GM12891 (cell line): ENCODE measurements at regions not wholly inside any gene's neighbourhood (a gene's known extent, or its start where the extent isn't known, plus 50 kb on each side); places are given as distances from the start of the nearest gene placed in this dataset.

Experiments used
- DNase-seq: peaks from one replicate; pipeline ENCODE4 v3.0.0; 2011; ENCODE audit warnings: low spot score; ENCODE audit not compliant: insufficient read length
- FAIRE-seq: peaks from 2 replicates; lab custom pipeline; 2011; peaks lifted over from hg19 to GRCh38; lab: Jason Lieb, UNC
- PAX5 ChIP-seq: IDR thresholded peaks from 2 replicates; pipeline ENCODE4 v1.6.1; 2011; ENCODE audit warnings: low read length, moderate library complexity, mild to moderate bottlenecking; ENCODE audit not compliant: insufficient read depth, severe bottlenecking
- POLR2A ChIP-seq: IDR thresholded peaks from 2 replicates; pipeline ENCODE4 v1.6.1; 2011; ENCODE audit warnings: low read depth, low read length, control low read depth
- POLR2AphosphoS5 ChIP-seq: IDR thresholded peaks from 2 replicates; pipeline ENCODE4 v1.6.1; 2011; ENCODE audit warnings: low read depth, low read length, control low read depth
- POU2F2 ChIP-seq: IDR thresholded peaks from 2 replicates; pipeline ENCODE4 v1.6.1; 2011; ENCODE audit warnings: low read depth, mild to moderate bottlenecking, control low read depth, low read length, moderate library complexity
- SPI1 ChIP-seq: IDR thresholded peaks from 2 replicates; pipeline ENCODE4 v1.6.1; 2011; ENCODE audit warnings: low read depth, low read length, control low read depth
- TAF1 ChIP-seq: IDR thresholded peaks from 2 replicates; pipeline ENCODE4 v1.6.1; 2011; ENCODE audit warnings: low read depth, low read length, control low read depth

DNA sequence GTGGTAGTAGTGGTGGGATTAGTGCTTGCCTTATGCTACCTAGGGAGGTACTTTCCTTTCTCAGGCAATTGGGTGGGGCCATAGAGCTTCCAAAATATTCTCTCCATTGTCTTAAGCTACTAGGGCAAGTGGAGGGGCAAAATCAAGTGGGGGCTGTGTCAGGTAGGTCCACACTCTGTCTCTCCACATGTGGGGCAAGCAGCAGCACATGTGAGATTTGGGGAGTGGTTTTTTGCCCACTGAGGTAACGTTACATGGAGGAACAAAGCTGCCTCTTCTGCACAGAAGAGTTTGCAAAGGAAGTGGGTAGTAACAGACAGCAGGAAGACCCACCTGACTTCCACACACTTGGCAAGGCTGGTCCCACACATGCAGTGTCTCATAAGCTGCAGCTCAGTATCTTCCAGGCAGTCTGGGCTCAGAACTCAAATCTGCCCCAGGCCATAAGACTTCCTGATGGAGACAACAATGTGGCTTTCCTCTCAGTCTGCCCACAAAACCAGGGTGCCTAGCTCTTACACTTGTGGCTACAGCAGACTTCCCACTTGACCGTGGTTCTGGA is 1581.5 kb upstream of the PCDH20 start:
- no peak for TF ChIP-seq POLR2AphosphoS5
- no peak for TF ChIP-seq TAF1
- TF ChIP-seq PAX5 = no peak
- TF ChIP-seq POU2F2 = no peak
- no peak for TF ChIP-seq SPI1
- DNase-seq (no peak), FAIRE-seq (no peak)

- FAIRE-seq = no peak
- DNase-seq = no peak
- TF ChIP-seq POLR2AphosphoS5 = no peak
- TF ChIP-seq POU2F2 = no peak
- no peak for TF ChIP-seq TAF1
- TF ChIP-seq POLR2A = no peak
- TF ChIP-seq PAX5 = no peak
- no peak for TF ChIP-seq SPI1
Measured at GRCh38 chr13:62973804-62974203, 1558.2 kb upstream of the PCDH20 start.

DNA sequence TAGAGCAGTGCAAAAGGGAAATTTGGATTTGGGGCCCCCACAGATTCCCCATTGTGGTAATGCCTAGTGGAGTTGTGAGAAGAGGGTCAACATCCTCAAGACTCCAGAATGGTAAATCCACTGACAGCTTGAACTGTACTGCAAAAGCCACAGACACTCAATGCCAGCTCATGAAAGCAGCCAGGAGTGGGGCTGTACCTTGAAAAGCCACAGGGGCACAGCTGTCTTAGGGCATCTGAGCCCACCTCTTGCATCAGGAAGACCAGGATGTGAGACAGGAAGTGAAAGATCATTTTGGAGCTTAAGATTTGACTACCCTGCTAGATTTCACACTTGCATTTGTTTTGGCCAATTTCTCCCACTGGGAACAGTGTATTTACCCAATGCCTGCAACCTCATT is 1548.9 kb upstream of the PCDH20 start:
- DNase-seq (no peak), FAIRE-seq (no peak)
- TF ChIP-seq POLR2AphosphoS5 (no peak), POU2F2 (no peak), POLR2A (no peak), PAX5 (no peak), TAF1 (no peak), SPI1 (no peak)

GRCh38 chr13:62960723-62961122 is 1545.1 kb upstream of the PCDH20 start:
- no peak for TF ChIP-seq PAX5
- no peak for TF ChIP-seq SPI1
- no peak for TF ChIP-seq POU2F2
- no peak for TF ChIP-seq POLR2A
- TF ChIP-seq POLR2AphosphoS5 = no peak
- TF ChIP-seq TAF1 = no peak
- DNase-seq (no peak), FAIRE-seq (no peak)

DNA sequence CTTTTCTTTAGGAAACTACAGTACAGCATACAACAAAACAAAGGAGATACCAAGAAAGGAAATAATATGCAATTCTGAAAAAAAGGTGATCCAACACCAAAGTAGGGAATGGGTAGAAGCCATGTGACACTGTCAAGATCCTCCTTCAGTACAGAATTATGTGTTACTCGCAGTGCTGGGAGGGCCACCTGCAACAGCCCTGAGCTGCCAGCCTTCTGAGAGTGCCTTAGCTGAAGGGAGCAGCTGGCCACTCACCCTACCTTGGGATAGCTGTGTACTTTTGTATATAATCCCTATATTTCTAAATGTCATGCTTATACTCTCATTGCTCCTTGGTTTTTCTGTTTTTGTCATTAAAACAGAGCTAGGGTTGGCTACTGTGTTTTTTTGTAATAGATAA is 1518.2 kb upstream of the PCDH20 start:
- DNase-seq (no peak), FAIRE-seq (no peak)
- TF ChIP-seq TAF1 = no peak
- TF ChIP-seq POU2F2 = no peak
- no peak for TF ChIP-seq POLR2A
- TF ChIP-seq POLR2AphosphoS5 = no peak
- TF ChIP-seq PAX5 = no peak
- TF ChIP-seq SPI1 = no peak

DNA sequence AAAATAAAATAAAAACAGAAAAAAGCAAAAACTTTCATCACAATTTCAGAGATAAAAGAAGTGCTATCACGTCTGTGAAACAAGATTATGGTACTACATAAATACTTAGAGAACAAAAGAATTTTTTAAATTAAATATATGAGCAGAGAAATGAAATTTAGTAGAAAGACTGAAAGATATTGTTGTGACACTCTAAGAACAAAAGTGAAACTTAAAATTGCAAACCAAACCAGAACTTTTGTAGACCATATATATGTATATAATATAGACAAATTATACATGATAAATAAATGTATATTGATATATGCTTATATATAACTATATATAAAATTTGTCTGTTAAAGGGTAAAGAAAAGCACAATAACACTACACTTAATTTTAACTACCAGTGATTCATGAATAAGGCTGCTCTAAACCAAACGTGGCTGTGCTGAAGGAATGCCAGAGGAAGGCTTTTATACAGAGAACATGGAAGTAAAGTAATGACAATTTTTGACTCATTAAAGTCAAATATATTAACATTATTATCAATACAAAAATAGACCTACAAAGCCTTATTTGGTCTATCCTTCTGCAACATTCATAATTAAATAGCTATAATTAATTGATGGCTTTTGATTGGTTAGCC is 1516.7 kb upstream of the PCDH20 start:
- no peak for DNase-seq
- TF ChIP-seq SPI1 (no peak), TAF1 (no peak), PAX5 (no peak), POLR2A (no peak), POLR2AphosphoS5 (no peak)
- FAIRE-seq = no peak

- TF ChIP-seq POU2F2 (no peak), PAX5 (no peak), POLR2A (no peak), SPI1 (no peak), POLR2AphosphoS5 (no peak), TAF1 (no peak)
- DNase-seq = no peak
- FAIRE-seq = no peak
Measured at GRCh38 chr13:62931853-62932252, 1516.2 kb upstream of the PCDH20 start.

DNA sequence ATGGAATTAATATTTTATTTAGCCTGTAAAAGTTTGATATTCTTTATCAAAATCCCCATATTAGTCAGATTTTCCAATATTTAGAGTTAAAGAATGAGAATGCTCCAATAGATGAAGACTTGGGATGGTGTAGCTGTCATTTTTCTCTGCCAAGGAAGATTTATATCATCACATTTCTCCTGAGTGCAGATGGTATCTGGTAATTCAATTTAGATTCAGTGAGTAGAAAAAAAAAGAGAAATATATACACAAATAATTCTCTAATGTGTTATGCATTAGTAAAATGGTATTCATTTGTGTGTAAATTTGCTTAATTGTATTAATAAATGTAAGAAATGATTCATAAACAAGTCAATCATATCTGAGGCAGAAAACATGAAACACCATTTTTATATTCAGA is 1508.7 kb upstream of the PCDH20 start:
- DNase-seq = no peak
- FAIRE-seq = no peak
- TF ChIP-seq POU2F2 (no peak), POLR2AphosphoS5 (no peak), TAF1 (no peak), POLR2A (no peak), PAX5 (no peak)

GRCh38 chr13:62920159-62920558 is 1504.5 kb upstream of the PCDH20 start:
- DNase-seq (no peak), FAIRE-seq (no peak)
- no peak for TF ChIP-seq POU2F2

DNA sequence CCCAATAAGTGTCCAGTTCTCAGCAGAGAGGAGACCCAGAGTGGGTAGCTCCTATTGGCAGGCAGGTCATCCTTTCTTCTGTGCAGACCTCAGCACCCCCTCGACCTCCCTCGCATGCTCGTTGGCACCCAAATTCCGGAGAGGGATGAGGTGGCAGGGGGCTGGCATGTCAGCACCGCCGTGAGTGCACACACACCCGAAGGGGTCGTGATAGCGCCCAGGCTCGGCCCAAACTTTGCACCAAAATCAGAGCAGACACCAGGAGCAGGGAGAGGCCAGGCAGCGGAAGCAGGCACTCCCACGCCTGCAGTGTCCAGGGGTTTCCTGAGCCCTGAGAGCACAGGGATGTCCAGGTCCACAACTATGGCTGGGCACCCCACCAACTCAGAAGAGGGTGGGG is 1503.8 kb upstream of the PCDH20 start:
- TF ChIP-seq SPI1 = no peak
- TF ChIP-seq PAX5 = no peak
- no peak for TF ChIP-seq POU2F2
- no peak for TF ChIP-seq POLR2A
- TF ChIP-seq TAF1 = no peak
- no peak for TF ChIP-seq POLR2AphosphoS5

More for the DNA sequence above, 1503.8 kb upstream of the PCDH20 start:
- FAIRE-seq (no peak), DNase-seq (no peak)
